ENCODE measurements at regions not wholly inside any gene's neighbourhood (a gene's known extent, or its start where the extent isn't known, plus 50 kb on each side); places are given as distances from the start of the nearest gene placed in this dataset.

- TF ChIP-seq CTCF (IDR thresholded peaks at IDR 0.05 in 8 of 11, conservative IDR thresholded peaks at IDR 0.05 in 3 of 11) (no peak), POLR2A (IDR thresholded peaks at IDR 0.05) (no peak)
Observed at GRCh38 chr1:169041366-169041765, 65.1 kb upstream of the ATP1B1 start.
